OCI-LY7 (cell line): ENCODE measurements at regions not wholly inside any gene's neighbourhood (a gene's known extent, or its start where the extent isn't known, plus 50 kb on each side); places are given as distances from the start of the nearest gene placed in this dataset.

Experiments
- BruUV-seq: library from RNA; stranded (reverse); fragments of 400-500 nt; replicated peaks from 2 replicates; lab custom pipeline; 2021; lab: Mats Ljungman, UMichigan
- CTCF ChIA-PET: fragments of 300-600 bp; sonication (Branson Sonifier 250); formaldehyde crosslinking; loops from one replicate; lab custom pipeline; 2022; ENCODE audit warnings: antibody characterized with exemption; ENCODE audit not compliant: unreplicated experiment; lab: Charles Lee
- POLR2A ChIA-PET: fragments of 300-600 bp; sonication (Branson Sonifier 250); formaldehyde crosslinking; loops from one replicate; lab custom pipeline; 2022; ENCODE audit warnings: antibody characterized with exemption; lab: Charles Lee
- DNase-seq: peaks from one replicate; pipeline ENCODE4 v3.0.0-alpha.2; 2015; ENCODE audit warnings: low spot score
- H2AFZ ChIP-seq: fragments of 200-600 bp; sonication (generic), shearing (Covaris generic); 2 replicates; pipeline ENCODE4 v1.6.1; 2014; ENCODE audit warnings: mild to moderate bottlenecking, antibody characterized with exemption, low read length, moderate library complexity
- H3K27ac ChIP-seq: fragments of 200-600 bp; sonication (generic); 2 replicates; pipeline ENCODE4 v1.5.1; 2014; ENCODE audit warnings: mixed run types, low read depth, mild to moderate bottlenecking, moderate library complexity, low read length, inconsistent platforms; ENCODE audit not compliant: poor library complexity, severe bottlenecking
- H3K36me3 ChIP-seq: fragments of 200-600 bp; sonication (generic); 2 replicates; pipeline ENCODE4 v1.6.1; 2014; ENCODE audit warnings: mild to moderate bottlenecking, antibody characterized with exemption, low read length, moderate library complexity, mixed read lengths; ENCODE audit not compliant: insufficient read depth
- H3K4me1 ChIP-seq: fragments of 200-600 bp; sonication (generic); 2 replicates; pipeline ENCODE4 v1.5.1; 2014; ENCODE audit warnings: mild to moderate bottlenecking, low read length; ENCODE audit not compliant: insufficient read depth, poor library complexity, severe bottlenecking
- H3K4me2 ChIP-seq: fragments of 200-600 bp; sonication (generic); 2 replicates; pipeline ENCODE4 v1.6.1; 2014; ENCODE audit warnings: mild to moderate bottlenecking, low read length
- H3K4me3 ChIP-seq: fragments of 200-600 bp; sonication (generic); 2 replicates; pipeline ENCODE4 v1.5.1; 2014; ENCODE audit warnings: mild to moderate bottlenecking, low read depth, low read length; ENCODE audit not compliant: poor library complexity, severe bottlenecking
- H3K79me2 ChIP-seq: fragments of 200-600 bp; sonication (generic); 2 replicates; pipeline ENCODE4 v1.6.1; 2016; ENCODE audit warnings: low read depth, mild to moderate bottlenecking, low read length, moderate library complexity, mixed read lengths; ENCODE audit not compliant: insufficient read depth
- H3K9me2 ChIP-seq: fragments of 200-600 bp; sonication (generic); 2 replicates; pipeline ENCODE4 v1.6.1; 2016; ENCODE audit warnings: mild to moderate bottlenecking, low read length, mixed read lengths; ENCODE audit not compliant: insufficient read depth
- H3K9me3 ChIP-seq: fragments of 200-600 bp; sonication (generic); 2 replicates; pipeline ENCODE4 v1.6.1; 2014; ENCODE audit warnings: mild to moderate bottlenecking, mixed run types, low read length, mixed read lengths
- H4K20me1 ChIP-seq: fragments of 200-600 bp; sonication (generic); 2 replicates; pipeline ENCODE4 v1.6.1; 2014; ENCODE audit warnings: mild to moderate bottlenecking, antibody characterized with exemption, low read length, moderate library complexity, mixed read lengths; ENCODE audit not compliant: insufficient read depth
- CTCF ChIP-seq: fragments of 200-600 bp; sonication (generic); conservative IDR thresholded peaks from 2 replicates; pipeline ENCODE4 v1.5.1; 2014; ENCODE audit warnings: mild to moderate bottlenecking, antibody characterized with exemption, low read length, moderate library complexity, mixed read lengths
- EZH2phosphoT487 ChIP-seq: fragments of 200-600 bp; sonication (generic); IDR thresholded peaks from 2 replicates; pipeline ENCODE4 v1.6.1; 2018; ENCODE audit warnings: low read depth, borderline replicate concordance, mild to moderate bottlenecking, mixed run types, antibody characterized with exemption, low read length, moderate library complexity, mixed read lengths
- intact Hi-C: fragments of 100-400 bp; cut with micrococcal nuclease; formaldehyde crosslinking; loops from one replicate; pipeline ENCODE4 v1.10.0; 2022; ENCODE audit not compliant: unreplicated experiment

- no peaks in the 10 kb centered on the region for H3K9me3 ChIP-seq
- no peaks in the 10 kb centered on the region for H3K9me2 ChIP-seq
- no peaks in the 10 kb centered on the region for H3K79me2 ChIP-seq
- no peaks in the 10 kb centered on the region for H4K20me1 ChIP-seq
- H3K36me3 ChIP-seq, result no peaks in the 10 kb centered on the region
- H3K4me1 ChIP-seq, result no peaks in the 10 kb centered on the region
- TF ChIP-seq EZH2phosphoT487, result no peak
- TF ChIP-seq CTCF, result no peak
- intact Hi-C loops, result no loop called here
- H3K4me2 ChIP-seq, result no peak overlapping the region
- H2AFZ ChIP-seq, result no peak overlapping the region
- H3K27ac ChIP-seq, result no peak overlapping the region
- ChIA-PET CTCF (no interaction called here), POLR2A (interaction anchor here (0.6 kb wide), 1 partner anchor 444 kb away, joined by 4 read pairs; no protein-coding TSS in a partner anchor)
- BruUV-seq, result no TSS peak
- no peak for DNase-seq
- no peak overlapping the region for H3K4me3 ChIP-seq
These were observed 373.9 kb upstream of the CFAP20DC start for GRCh38 chr3:59423707-59424106.

GRCh38 chr3:59422312-59422711 lies 372.5 kb upstream of the CFAP20DC start:
- intact Hi-C loops, result no loop called here
- Histone ChIP-seq H3K9me3 (no peaks in the 10 kb centered on the region), H4K20me1 (no peaks in the 10 kb centered on the region), H3K27ac (no peak overlapping the region), H3K36me3 (no peaks in the 10 kb centered on the region), H3K9me2 (no peaks in the 10 kb centered on the region), H3K4me1 (no peaks in the 10 kb centered on the region), H3K79me2 (no peaks in the 10 kb centered on the region), H3K4me2 (no peak overlapping the region), H3K4me3 (no peak overlapping the region), H2AFZ (no peak overlapping the region)
- DNase-seq, result no peak
- POLR2A ChIA-PET, result interaction anchor here (0.6 to 0.9 kb wide), 2 partner anchors 10 to 19 kb away, joined by 3 read pairs; no protein-coding TSS in a partner anchor
- CTCF ChIA-PET, result no interaction called here
- TF ChIP-seq CTCF (no peak), EZH2phosphoT487 (no peak)
- BruUV-seq, result no TSS peak

DNA sequence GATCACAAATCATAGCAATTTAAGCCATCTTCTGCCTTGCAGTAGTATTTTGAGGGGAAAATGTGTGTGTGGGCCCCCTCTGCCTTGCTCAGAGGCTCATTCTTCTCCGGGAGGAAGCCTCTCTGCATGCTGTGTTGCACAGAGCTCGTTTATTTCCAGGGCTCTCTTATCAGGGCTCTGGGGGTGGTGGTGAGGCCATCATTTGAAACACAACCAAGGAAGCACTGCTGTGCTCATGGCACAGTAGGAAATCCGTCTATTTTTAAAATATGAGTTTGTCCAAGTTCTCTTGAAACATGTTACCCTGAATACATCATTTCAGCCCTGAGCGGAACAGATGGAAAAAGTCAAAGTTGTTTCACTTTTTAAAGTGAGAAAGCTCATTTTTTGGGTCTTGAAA lies 369.0 kb upstream of the CFAP20DC start:
- Histone ChIP-seq H3K9me3 (no peaks in the 10 kb centered on the region), H3K27ac (no peak overlapping the region), H3K36me3 (no peaks in the 10 kb centered on the region), H3K4me1 (no peaks in the 10 kb centered on the region), H4K20me1 (no peaks in the 10 kb centered on the region), H3K9me2 (no peaks in the 10 kb centered on the region), H3K4me3 (no peak overlapping the region), H3K79me2 (no peaks in the 10 kb centered on the region), H3K4me2 (no peak overlapping the region), H2AFZ (no peak overlapping the region)
- ChIA-PET POLR2A (interaction anchor here (0.8 to 1.1 kb wide), 3 partner anchors 17 to 183 kb away, joined by 3 to 5 read pairs (median 3); no protein-coding TSS in a partner anchor), CTCF (no interaction called here)
- intact Hi-C loops, result no loop called here
- no TSS peak for BruUV-seq
- TF ChIP-seq EZH2phosphoT487 (no peak), CTCF (no peak)
- no peak for DNase-seq
